ENCODE measurements at regions not wholly inside any gene's neighbourhood (a gene's known extent, or its start where the extent isn't known, plus 50 kb on each side); places are given as distances from the start of the nearest gene placed in this dataset.
"Not testable (repeated sequence)": the region's sequence is repeated elsewhere in the genome, so short reads cannot be mapped to it uniquely, and the experiment has no call there.

- not testable (repeated sequence) for DNase-seq
Measured at GRCh38 chr1:53399370-53400133, 59.6 kb upstream of the DMRTB1 start.

- DNase-seq = no peak
Measured at GRCh38 chr1:53400761-53401674, 58.2 kb upstream of the DMRTB1 start.

- no peak for DNase-seq
Measured at GRCh38 chr1:53401813-53402745, 57.1 kb upstream of the DMRTB1 start.

GRCh38 chr1:53402891-53403655 lies 56.1 kb upstream of the DMRTB1 start:
- no peak for DNase-seq

- no peak for DNase-seq
Measured at GRCh38 chr1:53405737-53406136, 53.5 kb upstream of the DMRTB1 start.

- no peak for DNase-seq
Measured at GRCh38 chr1:53406551-53407235, 52.5 kb upstream of the DMRTB1 start.

GRCh38 chr1:53408013-53408754 lies 51.0 kb upstream of the DMRTB1 start:
- DNase-seq = no peak

GRCh38 chr1:53408755-53409129 lies 50.5 kb upstream of the DMRTB1 start:
- no peak for DNase-seq

- DNase-seq = no peak
Measured at GRCh38 chr1:53409233-53409632, 50.0 kb upstream of the DMRTB1 start.

Data from NCI-H524 treated with DMSO at 0.1 percent for 48 hours (cell line).